ENCODE measurements at regions not wholly inside any gene's neighbourhood (a gene's known extent, or its start where the extent isn't known, plus 50 kb on each side); places are given as distances from the start of the nearest gene placed in this dataset.
"Not testable (repeated sequence)": the region's sequence is repeated elsewhere in the genome, so short reads cannot be mapped to it uniquely, and the experiment has no call there.

GRCh38 chr5:116964438-116964837, 389.8 kb upstream of the SEMA6A start:
- DNase-seq (ENCODE audit: low read depth in 2 of 2): no peak

- no peak for DNase-seq (ENCODE audit: low read depth in 2 of 2)
These were observed 386.4 kb upstream of the SEMA6A start for GRCh38 chr5:116961021-116961420.

GRCh38 chr5:116959843-116960242, 385.2 kb upstream of the SEMA6A start:
- DNase-seq (ENCODE audit: low read depth in 2 of 2): no peak

GRCh38 chr5:116953251-116953930, 378.8 kb upstream of the SEMA6A start:
- DNase-seq (ENCODE audit: low read depth in 2 of 2): no peak

- DNase-seq (ENCODE audit: low read depth in 2 of 2): no peak
These were observed 376.6 kb upstream of the SEMA6A start for GRCh38 chr5:116951219-116951618.

- peak in 1 of 2 donors; percentile 18 for DNase-seq (ENCODE audit: low read depth in 2 of 2)
These were observed 373.3 kb upstream of the SEMA6A start for GRCh38 chr5:116947691-116948528.

DNA sequence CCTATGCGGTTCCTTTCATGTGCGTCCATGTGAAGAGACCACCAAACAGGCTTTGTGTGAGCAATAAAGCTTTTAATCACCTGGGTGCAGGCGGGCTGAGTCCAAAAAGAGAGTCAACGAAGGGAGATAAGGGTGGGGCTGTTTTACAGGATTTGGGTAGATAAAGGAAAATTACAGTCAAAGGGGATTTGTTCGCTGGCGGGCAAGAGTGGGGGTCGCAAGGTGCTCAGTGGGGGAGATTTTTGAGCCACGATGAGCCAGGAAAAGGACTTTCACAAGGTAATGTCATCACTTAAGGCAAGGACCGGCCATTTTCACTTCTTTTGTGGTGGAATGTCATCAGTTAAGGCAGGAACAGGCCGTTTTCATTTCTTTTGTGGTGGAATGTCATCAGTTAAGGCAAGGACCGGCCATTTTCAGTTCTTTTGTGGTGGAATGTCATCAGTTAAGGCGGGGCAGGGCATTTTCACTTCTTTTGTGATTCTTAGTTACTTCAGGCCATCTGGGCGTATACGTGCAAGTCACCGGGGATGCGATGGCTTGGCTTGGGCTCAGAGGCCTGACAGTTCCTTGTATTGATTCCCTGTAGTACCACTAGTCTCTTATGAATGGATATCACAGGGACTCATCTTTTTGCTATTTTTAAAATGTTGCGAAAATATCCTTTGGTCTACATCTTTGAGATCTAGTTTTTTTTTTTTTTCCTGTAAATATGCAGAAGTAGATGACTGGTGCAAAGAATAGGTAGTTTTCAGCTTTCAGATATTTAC, 371.2 kb upstream of the SEMA6A start:
- DNase-seq (ENCODE audit: low read depth in 2 of 2): not testable (repeated sequence)

GRCh38 chr5:116944183-116944582, 369.6 kb upstream of the SEMA6A start:
- DNase-seq (ENCODE audit: low read depth in 2 of 2): no peak

DNA sequence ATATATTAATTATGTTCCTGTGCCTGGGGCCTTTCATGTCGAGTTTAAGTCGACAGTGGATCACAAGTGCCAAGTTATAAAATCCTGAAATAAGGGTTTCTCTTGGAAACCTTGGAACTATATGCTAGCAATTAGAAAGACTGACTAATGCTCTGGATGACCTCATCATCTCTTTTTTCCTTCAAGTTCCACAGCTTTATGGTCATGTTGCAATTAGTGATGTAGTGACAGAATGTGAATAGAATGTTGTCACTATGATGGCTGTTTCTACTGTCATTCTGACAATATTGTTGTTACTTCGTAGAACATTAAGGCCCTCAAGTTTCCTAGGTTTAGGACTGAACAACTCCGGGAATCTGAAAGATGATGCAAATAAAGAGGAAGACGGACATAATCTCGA, 368.0 kb upstream of the SEMA6A start:
- DNase-seq (ENCODE audit: low read depth in 2 of 2): no peak

DNA sequence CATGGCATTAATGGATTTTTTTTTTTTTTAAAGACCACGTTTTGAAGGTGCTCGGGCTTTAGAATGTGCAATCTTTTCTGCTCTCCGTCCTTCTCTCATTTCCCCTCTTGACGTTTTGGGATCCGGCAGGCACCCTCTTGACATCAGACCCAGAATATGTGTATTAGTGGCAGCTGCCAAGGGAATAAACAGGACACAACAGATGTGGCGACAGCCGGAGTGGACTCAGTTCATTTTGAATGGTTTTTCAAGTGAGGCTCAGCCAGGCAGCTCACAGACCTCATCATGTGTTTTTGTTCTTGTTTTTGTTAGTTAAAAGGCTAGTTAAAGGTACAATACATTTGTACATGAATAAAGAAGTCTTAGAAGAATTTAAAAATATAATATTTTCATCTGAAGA, 365.0 kb upstream of the SEMA6A start:
- no peak for DNase-seq (ENCODE audit: low read depth in 2 of 2)

DNA sequence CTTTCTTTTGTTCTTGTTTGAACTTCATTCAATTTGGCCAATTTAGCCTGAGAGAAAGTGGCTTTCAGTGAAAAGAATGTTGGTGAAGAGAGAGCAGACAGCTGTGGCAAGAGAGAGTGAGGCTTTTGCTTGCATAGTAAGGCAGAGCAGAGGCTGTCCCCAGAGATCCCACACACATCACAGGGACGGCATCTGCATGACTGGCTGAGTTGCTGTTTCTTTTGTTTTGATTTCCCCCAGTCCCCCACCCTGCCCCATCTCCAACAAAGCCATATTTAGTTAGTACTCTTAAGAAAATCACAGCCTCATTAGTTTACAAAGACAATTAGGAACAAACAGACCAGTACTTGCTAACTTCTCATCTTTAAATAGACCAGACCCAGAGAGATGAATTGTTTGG, 363.9 kb upstream of the SEMA6A start:
- DNase-seq (ENCODE audit: low read depth in 2 of 2): no peak

- no peak for DNase-seq (ENCODE audit: low read depth in 2 of 2)
These were observed 361.0 kb upstream of the SEMA6A start for GRCh38 chr5:116935561-116936162.

DNA sequence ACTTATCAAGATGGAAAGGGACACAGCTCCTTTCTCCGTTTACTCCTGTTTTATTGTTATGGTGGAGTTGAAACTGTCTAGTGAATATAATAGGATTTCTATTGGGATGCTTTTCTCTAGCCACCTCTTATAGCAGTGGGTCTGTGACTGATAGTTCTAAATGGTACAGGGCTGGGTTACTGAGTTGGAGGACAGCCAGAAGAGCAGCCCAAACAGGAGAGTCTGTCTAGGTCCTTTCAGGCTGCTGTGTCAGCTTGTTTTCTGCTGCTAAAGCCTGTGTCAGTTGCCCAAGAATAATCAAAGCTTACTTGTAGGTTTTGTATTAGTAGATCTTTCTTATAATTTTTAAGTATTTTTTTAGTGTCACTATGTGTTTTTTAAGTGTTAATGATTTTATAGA, 356.0 kb upstream of the SEMA6A start:
- no peak for DNase-seq (ENCODE audit: low read depth in 2 of 2)

DNA sequence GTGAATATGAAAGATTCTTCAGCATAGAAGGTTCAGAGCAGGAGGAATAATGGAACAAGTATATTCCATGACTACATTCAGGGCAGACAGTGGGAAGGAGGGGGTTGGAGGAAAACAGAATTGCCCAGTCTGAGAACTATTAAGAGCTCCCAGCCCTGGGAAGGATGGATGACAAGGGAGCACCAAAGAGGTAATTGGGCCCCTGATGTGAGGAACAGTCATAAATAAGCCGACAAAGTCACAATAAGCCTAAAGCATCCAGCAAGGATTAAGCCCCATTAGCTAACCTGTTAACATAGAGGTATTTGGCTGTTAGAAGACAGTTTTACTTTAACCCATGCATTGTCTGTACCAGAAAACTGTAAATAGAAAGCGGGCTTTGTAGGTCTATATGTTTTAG, 348.7 kb upstream of the SEMA6A start:
- DNase-seq (ENCODE audit: low read depth in 2 of 2): no peak

DNA sequence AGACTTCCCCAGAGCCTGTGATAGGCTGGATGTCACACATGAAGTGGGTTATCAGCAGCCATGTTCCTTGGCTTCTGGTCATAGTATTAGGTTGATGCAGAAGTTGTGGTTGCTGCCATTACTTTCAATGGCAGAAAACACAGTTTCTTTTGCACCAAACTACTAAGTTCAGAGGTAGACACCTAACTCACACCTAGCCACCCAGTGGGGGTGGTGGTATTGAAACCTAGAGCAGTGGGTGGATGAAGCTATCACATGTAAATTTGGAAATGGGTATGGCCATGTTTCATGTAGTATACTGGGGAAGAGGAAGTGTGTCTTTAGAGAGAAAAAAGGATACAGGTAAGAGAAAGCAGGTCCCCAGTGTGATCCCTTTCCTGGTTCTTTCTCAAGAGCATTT, 347.9 kb upstream of the SEMA6A start:
- no peak for DNase-seq (ENCODE audit: low read depth in 2 of 2)

- DNase-seq (ENCODE audit: low read depth in 2 of 2): no peak
These were observed 340.4 kb upstream of the SEMA6A start for GRCh38 chr5:116914869-116915504.

GRCh38 chr5:116912221-116912620, 337.6 kb upstream of the SEMA6A start:
- no peak for DNase-seq (ENCODE audit: low read depth in 2 of 2)

DNA sequence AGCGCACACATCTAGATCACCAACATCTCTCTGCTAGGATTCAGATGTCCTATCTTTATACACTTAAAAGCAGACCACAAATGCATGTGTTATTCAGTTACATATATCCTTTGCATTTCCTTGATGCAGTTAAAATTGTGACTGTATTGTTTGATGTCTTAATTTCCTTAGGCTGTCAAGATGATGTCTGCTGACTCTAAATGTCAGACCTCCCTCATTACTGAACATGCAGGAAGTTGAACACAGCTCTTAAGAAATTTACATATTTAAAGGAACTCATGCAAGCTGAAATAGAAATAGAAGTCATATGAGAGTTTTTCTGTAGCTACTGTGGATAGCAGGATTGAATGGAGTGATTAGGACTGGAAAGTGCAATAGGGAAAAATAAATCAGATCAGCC, 336.5 kb upstream of the SEMA6A start:
- DNase-seq (ENCODE audit: low read depth in 2 of 2): no peak

GRCh38 chr5:116908537-116908936, 333.9 kb upstream of the SEMA6A start:
- DNase-seq (ENCODE audit: low read depth in 2 of 2): no peak

DNA sequence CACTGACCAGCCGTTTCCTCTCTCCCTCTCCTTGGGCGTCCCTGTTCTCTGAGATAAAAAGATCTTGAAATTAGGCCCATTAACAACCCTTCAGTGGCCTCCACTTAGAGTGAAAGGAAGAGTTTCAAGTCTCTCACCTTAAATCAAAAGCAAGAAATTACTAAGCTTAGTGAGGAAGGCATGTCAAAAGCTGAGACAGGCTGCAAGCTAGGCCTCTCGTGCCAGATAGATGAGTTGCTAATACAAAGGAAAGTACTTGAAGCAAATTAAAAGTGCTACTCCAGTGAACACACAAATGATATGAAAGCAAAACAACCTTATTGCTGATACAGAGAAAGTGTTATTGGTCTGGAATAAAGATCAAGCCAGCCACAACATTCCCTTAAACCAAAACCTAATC, 331.3 kb upstream of the SEMA6A start:
- DNase-seq (ENCODE audit: low read depth in 2 of 2): no peak

GRCh38 chr5:116900793-116901192, 326.2 kb upstream of the SEMA6A start:
- no peak for DNase-seq (ENCODE audit: low read depth in 2 of 2)

DNA sequence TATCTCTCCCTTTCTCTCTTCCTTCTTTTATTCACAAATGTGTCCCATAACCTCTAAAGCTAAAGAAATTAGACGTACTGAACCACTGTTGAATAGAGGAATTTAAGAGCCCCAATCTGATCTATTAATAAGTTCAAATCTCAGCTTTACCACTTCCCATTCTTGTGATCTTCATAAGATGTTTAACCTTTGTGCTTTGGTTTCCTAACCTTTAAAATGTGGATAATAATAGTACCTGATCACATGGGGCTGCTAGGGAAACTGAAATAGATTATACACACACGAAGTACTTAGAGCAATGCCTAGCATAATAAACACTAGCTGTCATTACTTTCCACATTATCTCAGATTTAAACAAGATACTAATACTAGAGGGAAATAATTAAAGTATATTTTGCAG, 324.3 kb upstream of the SEMA6A start:
- no peak for DNase-seq (ENCODE audit: low read depth in 2 of 2)

All from stimulated activated CD4-positive, alpha-beta T cell treated with anti-CD3 and anti-CD28 coated beads, Interleukin-1b, Interleukin-23, amount 100 ng/mL, for 1 hour (primary cell).